Adrenal gland (tissue), 5 donors: ENCODE measurements at regions not wholly inside any gene's neighbourhood (a gene's known extent, or its start where the extent isn't known, plus 50 kb on each side); places are given as distances from the start of the nearest gene placed in this dataset.

Source experiments
- CTCF ChIP-seq, 6 experiments: fragments of 450-650 bp in 4 of 6; fragments of 200-600 bp in 2 of 6; sonication (generic) in 1 of 6; IDR thresholded peaks; 1 replicate in 5 of 6; 2 replicates in 1 of 6; pipeline versions ENCODE4 v1.5.1 to v1.8.0; 2016 to 2021; ENCODE audit warnings: antibody characterized with exemption in 6 of 6, mild to moderate bottlenecking in 2 of 6, moderate library complexity in 1 of 6
- POLR2A ChIP-seq, 2 donors: fragments of 450-650 bp; IDR thresholded peaks; one replicate each; pipeline ENCODE4 v1.6.1; 2017; ENCODE audit warnings: antibody characterized with exemption in 2 of 2, mild to moderate bottlenecking in 2 of 2, moderate library complexity in 1 of 2
- donor health status: DM: no; HTN: no; CAD: no.

- TF ChIP-seq POLR2A (IDR thresholded peaks at IDR 0.05) (no peak), CTCF (IDR thresholded peaks at IDR 0.05) (no peak)
Measured at GRCh38 chr9:94188246-94188645, 70.9 kb upstream of the ZNF169 start.
